ENCODE measurements at regions not wholly inside any gene's neighbourhood (a gene's known extent, or its start where the extent isn't known, plus 50 kb on each side); places are given as distances from the start of the nearest gene placed in this dataset.

GRCh38 chr6:49305010-49305409 lies 158.0 kb downstream of the MMUT start:
- TF ChIP-seq EZH2phosphoT487 (IDR thresholded peaks at IDR 0.05; ENCODE audit: insufficient read depth, low read depth) = no peak
- no peak for TF ChIP-seq EZH2 (IDR thresholded peaks at IDR 0.05; ENCODE audit: insufficient read depth, poor library complexity, severe bottlenecking)

Data from GM23248 (cell line).